Ishikawa (cell line): ENCODE measurements at regions not wholly inside any gene's neighbourhood (a gene's known extent, or its start where the extent isn't known, plus 50 kb on each side); places are given as distances from the start of the nearest gene placed in this dataset.
A peak's percentile ranks its signal among the peaks of the same experiment; 100 is the strongest.

Experiments
- CEBPB ChIP-seq: IDR thresholded peaks from 2 replicates; pipeline ENCODE4 v1.6.1; 2012
- CREB1 ChIP-seq: IDR thresholded peaks from 2 replicates; pipeline ENCODE4 v1.6.1; 2012; ENCODE audit warnings: low read depth
- EGR1 ChIP-seq: IDR thresholded peaks from 2 replicates; pipeline ENCODE4 v1.6.1; 2012
- EP300 ChIP-seq: IDR thresholded peaks from 2 replicates; pipeline ENCODE4 v1.6.1; 2012; ENCODE audit warnings: borderline replicate concordance
- FOXM1 ChIP-seq: IDR thresholded peaks from 2 replicates; pipeline ENCODE4 v1.6.1; 2012; ENCODE audit warnings: low read depth, borderline replicate concordance
- MAX ChIP-seq: IDR thresholded peaks from 2 replicates; pipeline ENCODE4 v1.6.1; 2012
- NFIC ChIP-seq: IDR thresholded peaks from 2 replicates; pipeline ENCODE4 v1.6.1; 2012
- RAD21 ChIP-seq: IDR thresholded peaks from 2 replicates; pipeline ENCODE4 v1.6.1; 2012; ENCODE audit warnings: low read depth
- REST ChIP-seq: IDR thresholded peaks from 2 replicates; pipeline ENCODE4 v1.6.1; 2012; ENCODE audit warnings: low read depth, mild to moderate bottlenecking
- TAF1 ChIP-seq: IDR thresholded peaks from 2 replicates; pipeline ENCODE4 v1.6.1; 2012; ENCODE audit warnings: low read depth, mild to moderate bottlenecking
- TCF12 ChIP-seq: IDR thresholded peaks from 2 replicates; pipeline ENCODE4 v1.6.1; 2012; ENCODE audit warnings: low read depth
- TEAD4 ChIP-seq: IDR thresholded peaks from 2 replicates; pipeline ENCODE4 v1.6.1; 2012
- USF1 ChIP-seq: IDR thresholded peaks from 2 replicates; pipeline ENCODE4 v1.6.1; 2012
- YY1 ChIP-seq: IDR thresholded peaks from 2 replicates; pipeline ENCODE4 v1.6.1; 2012; ENCODE audit warnings: low read depth
- ZBTB7A ChIP-seq: IDR thresholded peaks from 2 replicates; pipeline ENCODE4 v1.6.1; 2012; ENCODE audit warnings: low read depth

GRCh38 chr1:9435854-9436640 is 103.2 kb upstream of the SLC25A33 start:
- TF ChIP-seq EGR1 = no peak
- no peak for TF ChIP-seq ZBTB7A
- TF ChIP-seq REST = no peak
- TF ChIP-seq YY1 = no peak
- no peak for TF ChIP-seq FOXM1
- no peak for TF ChIP-seq RAD21
- no peak for TF ChIP-seq TEAD4
- no peak for TF ChIP-seq CREB1
- no peak for TF ChIP-seq MAX
- no peak for TF ChIP-seq TCF12
- TF ChIP-seq NFIC = no peak
- TF ChIP-seq CEBPB = no peak
- TF ChIP-seq USF1 = no peak
- no peak for TF ChIP-seq TAF1
- TF ChIP-seq EP300 = no peak

- TF ChIP-seq YY1 (no peak), ZBTB7A (no peak), TCF12 (no peak), EP300 (no peak), CEBPB (no peak), MAX (no peak), TAF1 (no peak), NFIC (no peak), FOXM1 (no peak), REST (no peak), CREB1 (no peak), RAD21 (no peak), EGR1 (no peak), USF1 (no peak), TEAD4 (no peak)
Measured at GRCh38 chr1:9437961-9438430, 101.3 kb upstream of the SLC25A33 start.

- TF ChIP-seq USF1 (no peak), NFIC (no peak), TAF1 (no peak), MAX (no peak), CREB1 (no peak), CEBPB (peak; percentile 55; the same call in 1 of the 2 replicates), RAD21 (no peak)
Measured at GRCh38 chr1:9438431-9439073, 100.7 kb upstream of the SLC25A33 start.

- TF ChIP-seq EP300 = no peak
- TF ChIP-seq REST = no peak
- TF ChIP-seq CEBPB = no peak
- TF ChIP-seq TCF12 = no peak
- no peak for TF ChIP-seq USF1
- TF ChIP-seq NFIC = no peak
- TF ChIP-seq MAX = no peak
- TF ChIP-seq ZBTB7A = no peak
- no peak for TF ChIP-seq EGR1
- no peak for TF ChIP-seq RAD21
- no peak for TF ChIP-seq TEAD4
- no peak for TF ChIP-seq FOXM1
- TF ChIP-seq CREB1 = no peak
- TF ChIP-seq TAF1 = no peak
- TF ChIP-seq YY1 = no peak
Measured at GRCh38 chr1:9439074-9439761, 100.0 kb upstream of the SLC25A33 start.
